Hepatocyte (in vitro differentiated cells): ENCODE measurements at regions not wholly inside any gene's neighbourhood (a gene's known extent, or its start where the extent isn't known, plus 50 kb on each side); places are given as distances from the start of the nearest gene placed in this dataset.

Experiments
- EZH2 ChIP-seq: fragments of 200-600 bp; sonication (generic); IDR thresholded peaks from 2 replicates; pipeline ENCODE4 v1.6.1; 2016; ENCODE audit warnings: antibody characterized with exemption, mild to moderate bottlenecking, borderline replicate concordance
- EZH2phosphoT487 ChIP-seq: fragments of 200-600 bp; sonication (generic); IDR thresholded peaks from one replicate; pipeline ENCODE4 v1.6.1; 2018; ENCODE audit warnings: antibody characterized with exemption, mild to moderate bottlenecking, low read depth, moderate library complexity; ENCODE audit not compliant: unreplicated experiment, severe bottlenecking
- TF ChIP-seq, protein P1 (sequence below): fragments of 200-600 bp; sonication (generic); IDR thresholded peaks from 2 replicates; pipeline ENCODE4 v1.5.1; 2016; ENCODE audit warnings: antibody characterized with exemption, mild to moderate bottlenecking; ENCODE audit not compliant: poor library complexity

DNA sequence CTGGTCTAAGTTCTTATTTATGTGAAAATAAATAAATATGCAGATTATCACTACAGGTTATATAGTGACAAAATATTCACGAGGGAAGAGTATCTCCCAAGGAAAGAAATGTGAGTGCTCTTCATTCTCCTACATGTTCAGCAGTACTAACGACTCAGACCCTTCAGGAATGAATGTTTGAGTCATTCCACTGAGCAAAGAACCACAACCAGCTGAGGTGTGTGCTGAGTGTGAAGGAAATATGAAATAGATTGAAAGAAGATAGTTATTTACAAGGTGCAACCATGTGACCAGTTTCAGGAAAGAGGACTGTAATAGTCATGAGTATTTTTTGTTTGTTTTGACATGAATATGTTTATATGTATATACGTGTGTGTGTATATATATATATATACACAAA is 228.7 kb downstream of the TUSC1 start:
- TF ChIP-seq EZH2phosphoT487 (no peak), EZH2 (no peak)
- TF ChIP-seq, protein P1, sequence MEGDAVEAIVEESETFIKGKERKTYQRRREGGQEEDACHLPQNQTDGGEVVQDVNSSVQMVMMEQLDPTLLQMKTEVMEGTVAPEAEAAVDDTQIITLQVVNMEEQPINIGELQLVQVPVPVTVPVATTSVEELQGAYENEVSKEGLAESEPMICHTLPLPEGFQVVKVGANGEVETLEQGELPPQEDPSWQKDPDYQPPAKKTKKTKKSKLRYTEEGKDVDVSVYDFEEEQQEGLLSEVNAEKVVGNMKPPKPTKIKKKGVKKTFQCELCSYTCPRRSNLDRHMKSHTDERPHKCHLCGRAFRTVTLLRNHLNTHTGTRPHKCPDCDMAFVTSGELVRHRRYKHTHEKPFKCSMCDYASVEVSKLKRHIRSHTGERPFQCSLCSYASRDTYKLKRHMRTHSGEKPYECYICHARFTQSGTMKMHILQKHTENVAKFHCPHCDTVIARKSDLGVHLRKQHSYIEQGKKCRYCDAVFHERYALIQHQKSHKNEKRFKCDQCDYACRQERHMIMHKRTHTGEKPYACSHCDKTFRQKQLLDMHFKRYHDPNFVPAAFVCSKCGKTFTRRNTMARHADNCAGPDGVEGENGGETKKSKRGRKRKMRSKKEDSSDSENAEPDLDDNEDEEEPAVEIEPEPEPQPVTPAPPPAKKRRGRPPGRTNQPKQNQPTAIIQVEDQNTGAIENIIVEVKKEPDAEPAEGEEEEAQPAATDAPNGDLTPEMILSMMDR: no peak
